ENCODE measurements at regions not wholly inside any gene's neighbourhood (a gene's known extent, or its start where the extent isn't known, plus 50 kb on each side); places are given as distances from the start of the nearest gene placed in this dataset.

DNA sequence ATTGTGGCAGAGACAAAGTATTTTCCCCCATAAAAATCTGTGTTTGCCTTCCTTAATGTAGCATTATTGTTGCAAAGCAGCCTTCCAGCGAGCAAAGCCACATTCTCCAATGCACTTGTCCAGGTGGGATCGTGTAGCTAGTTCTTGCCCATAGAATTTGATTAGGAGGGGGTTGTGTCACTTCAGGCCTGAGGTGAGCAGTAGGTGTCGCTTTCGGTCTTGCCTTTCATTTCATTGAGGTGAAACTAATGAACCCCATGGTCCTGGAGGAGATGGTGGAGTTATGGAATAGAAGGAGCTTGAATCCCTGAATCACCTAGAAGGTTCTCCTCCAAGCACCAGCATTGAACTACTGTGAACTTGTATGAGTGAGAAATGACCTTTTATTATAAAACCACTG lies 318.9 kb upstream of the PBX1 start:
- TF ChIP-seq POLR2A (IDR thresholded peaks at IDR 0.05; ENCODE audit: low read depth, low read length) (no peak), POLR2AphosphoS5 (IDR thresholded peaks at IDR 0.05; ENCODE audit: low read depth, low read length) (no peak), TAF1 (IDR thresholded peaks at IDR 0.05; ENCODE audit: borderline replicate concordance, low read depth, low read length) (no peak)

All from GM12892 (cell line).